ENCODE measurements at regions not wholly inside any gene's neighbourhood (a gene's known extent, or its start where the extent isn't known, plus 50 kb on each side); places are given as distances from the start of the nearest gene placed in this dataset.

- no peak for DNase-seq (ENCODE audit: low read depth in 1 of 2, low spot score in 1 of 2)
Observed at GRCh38 chr2:16167451-16167861, 227.1 kb downstream of the MYCN start.

- no peak for DNase-seq (ENCODE audit: low read depth in 1 of 2, low spot score in 1 of 2)
Observed at GRCh38 chr2:16166327-16166981, 226.1 kb downstream of the MYCN start.

GRCh38 chr2:16165518-16166326 is 225.4 kb downstream of the MYCN start:
- DNase-seq (ENCODE audit: low read depth in 1 of 2, low spot score in 1 of 2), result no peak

DNA sequence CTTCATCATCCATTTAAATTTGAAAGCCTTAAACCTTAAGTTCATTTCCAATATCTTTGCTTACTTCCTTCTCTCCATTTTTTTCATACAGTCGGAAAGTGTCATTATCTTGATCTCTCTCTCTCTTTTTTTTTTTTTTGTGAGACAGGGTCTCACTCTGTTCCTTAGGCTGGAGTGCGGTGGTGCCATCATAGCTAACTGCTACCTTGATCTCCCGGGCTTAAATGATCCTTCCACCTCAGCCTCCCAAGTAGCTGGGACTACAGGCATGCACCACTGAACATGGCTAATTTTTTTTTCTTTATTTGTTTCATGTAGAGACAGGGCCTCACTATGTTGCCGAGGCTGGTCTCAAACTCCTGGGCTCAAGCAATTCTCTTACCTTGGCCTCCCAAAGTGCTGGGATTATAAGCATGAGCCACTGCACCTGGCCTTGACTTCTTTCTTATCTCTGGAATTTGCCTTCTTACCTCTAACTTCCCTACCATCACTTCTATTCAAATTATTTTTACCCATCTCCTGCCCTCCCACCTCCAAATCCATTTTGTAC is 222.2 kb downstream of the MYCN start:
- no peak for DNase-seq (ENCODE audit: low read depth in 1 of 2, low spot score in 1 of 2)

DNA sequence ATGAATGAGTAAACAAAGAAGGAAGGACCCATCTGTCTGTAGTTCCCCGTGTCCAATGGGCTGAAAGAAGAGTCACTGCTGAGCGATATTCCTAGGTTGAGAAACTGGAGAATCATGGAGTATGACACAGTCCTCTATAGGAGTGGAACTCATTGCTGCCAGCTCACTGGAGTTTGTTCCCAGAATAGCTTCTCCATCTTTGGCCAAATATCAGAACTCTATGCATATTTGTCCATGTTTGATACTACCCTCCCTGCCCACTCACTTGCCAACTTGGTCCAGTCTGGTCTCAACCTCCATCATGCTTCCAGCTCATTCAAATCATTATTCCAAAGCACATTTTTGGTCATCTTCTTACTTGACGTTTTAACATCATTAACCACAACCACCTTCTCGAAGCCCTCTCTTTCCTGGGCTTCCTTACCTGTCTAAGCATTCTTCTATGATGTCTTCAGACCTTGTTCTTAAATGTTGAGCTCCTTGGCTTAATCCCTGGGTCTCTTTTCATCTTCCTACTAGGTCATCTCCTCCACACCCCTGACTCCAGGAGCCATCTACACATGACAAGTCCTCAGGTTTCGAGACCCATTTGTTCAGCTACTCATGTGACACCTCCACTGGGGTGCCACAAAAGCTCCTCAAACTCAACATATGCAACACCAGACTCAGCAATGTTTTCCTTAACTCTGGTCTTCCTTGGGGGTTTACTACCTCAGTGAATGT is 221.6 kb downstream of the MYCN start:
- DNase-seq (ENCODE audit: low read depth in 1 of 2, low spot score in 1 of 2), result no peak

DNA sequence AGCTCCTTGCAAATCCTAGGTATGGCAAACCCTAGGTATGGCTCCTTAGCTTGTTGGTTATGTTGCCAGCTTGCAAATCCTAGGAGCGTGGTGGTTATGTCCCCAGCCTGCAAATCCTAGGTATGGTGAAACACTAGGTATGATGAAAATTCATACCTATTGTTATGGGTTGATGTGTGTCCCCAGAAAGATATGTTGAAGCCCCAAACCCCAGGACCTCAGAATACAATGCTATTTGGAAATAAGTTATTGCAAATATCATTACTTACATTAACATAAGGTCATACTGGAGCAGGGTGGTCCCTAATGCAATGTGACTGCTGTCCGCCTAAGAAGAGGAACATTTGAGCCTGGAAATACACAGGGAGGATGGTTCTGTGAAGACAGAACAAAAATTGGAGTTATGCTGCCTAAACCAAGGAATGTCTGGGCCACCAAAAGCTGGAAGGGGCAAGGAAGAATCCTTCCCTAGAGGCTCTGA is 220.8 kb downstream of the MYCN start:
- no peak for DNase-seq (ENCODE audit: low read depth in 1 of 2, low spot score in 1 of 2)

GRCh38 chr2:16160281-16161084 is 220.1 kb downstream of the MYCN start:
- DNase-seq (ENCODE audit: low read depth in 1 of 2, low spot score in 1 of 2), result no peak

DNA sequence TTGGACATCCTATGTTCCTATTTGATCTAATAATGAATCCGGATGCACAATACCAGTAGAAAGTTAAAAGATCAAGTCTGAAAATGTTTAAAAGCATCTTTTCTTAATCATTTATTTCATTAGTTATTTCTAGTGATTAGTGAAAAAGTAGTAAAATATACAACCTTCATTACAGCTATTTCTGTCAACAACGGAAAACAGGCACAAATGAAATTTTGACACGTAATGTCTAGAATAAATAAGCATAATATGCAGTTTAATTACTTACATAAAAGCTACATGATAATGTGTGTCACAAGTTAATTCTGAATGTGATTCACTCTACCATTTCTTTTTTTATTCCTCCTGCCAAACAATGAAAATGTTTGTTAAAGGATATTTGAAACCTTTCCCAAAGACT is 216.1 kb downstream of the MYCN start:
- no peak for DNase-seq (ENCODE audit: low read depth in 1 of 2, low spot score in 1 of 2)

DNA sequence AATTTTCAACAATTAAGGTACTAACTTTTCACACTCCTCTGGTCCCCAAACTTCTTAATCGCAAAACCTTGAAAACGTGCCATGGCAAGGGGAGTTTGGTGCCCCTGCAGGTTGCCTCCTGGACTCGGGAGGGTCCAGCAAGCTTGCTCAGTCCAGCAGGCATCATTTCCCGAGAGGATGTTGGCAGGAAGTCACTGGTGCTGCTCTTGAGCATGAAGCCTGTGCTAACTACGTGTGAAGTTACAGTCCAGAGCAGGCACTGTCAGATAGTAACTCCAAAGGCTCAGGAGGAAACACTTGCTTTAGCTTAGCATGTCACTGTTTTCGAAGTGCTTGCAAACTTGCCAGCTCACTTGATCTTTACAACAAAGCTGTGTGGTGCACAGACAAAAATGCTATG is 215.4 kb downstream of the MYCN start:
- DNase-seq (ENCODE audit: low read depth in 1 of 2, low spot score in 1 of 2), result no peak

GRCh38 chr2:16155366-16155765 is 215.0 kb downstream of the MYCN start:
- DNase-seq (ENCODE audit: low read depth in 1 of 2, low spot score in 1 of 2), result no peak

- DNase-seq (ENCODE audit: low read depth in 1 of 2, low spot score in 1 of 2), result no peak
Observed at GRCh38 chr2:16154501-16155280, 214.3 kb downstream of the MYCN start.

GRCh38 chr2:16154061-16154460 is 213.7 kb downstream of the MYCN start:
- DNase-seq (ENCODE audit: low read depth in 1 of 2, low spot score in 1 of 2), result no peak

- no peak for DNase-seq (ENCODE audit: low read depth in 1 of 2, low spot score in 1 of 2)
Observed at GRCh38 chr2:16153754-16154035, 213.3 kb downstream of the MYCN start.

DNA sequence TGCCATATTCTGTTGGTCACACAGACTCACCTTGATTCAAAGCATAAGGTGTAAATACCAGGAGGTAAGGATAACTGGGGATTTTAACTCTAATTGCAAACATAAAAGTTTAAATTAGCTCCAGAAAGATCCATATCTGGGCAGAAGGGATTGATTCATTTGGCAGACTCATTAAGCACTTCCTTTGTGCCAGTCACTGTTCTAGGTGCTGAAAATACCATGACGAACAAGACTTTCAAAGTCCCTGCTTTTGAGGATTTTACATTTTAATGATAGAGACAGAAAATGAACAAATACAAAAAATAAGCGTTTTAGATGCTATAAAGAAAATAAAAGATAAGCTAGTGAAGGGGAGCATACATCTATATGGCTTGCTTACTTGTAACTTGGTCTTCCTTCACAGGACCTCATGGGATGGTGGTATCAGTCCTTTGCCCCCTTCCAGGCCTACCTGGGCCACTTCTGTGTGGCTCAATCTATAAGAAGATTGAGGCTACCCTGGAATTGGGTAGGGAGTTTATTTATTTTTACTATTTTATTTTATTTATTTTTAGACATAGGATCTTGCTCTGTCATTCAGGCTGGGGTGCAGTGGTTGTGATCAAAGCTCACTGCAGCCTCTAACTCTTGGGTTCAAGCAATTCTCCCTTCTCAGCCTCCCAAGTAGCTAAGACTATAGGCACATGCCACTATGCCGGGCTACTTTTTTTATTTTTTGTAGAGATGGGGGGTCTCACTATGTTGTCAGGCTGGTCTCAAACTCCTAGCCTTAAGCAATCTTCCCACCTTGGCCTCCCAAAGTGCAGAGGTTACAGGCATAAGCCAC is 212.8 kb downstream of the MYCN start:
- DNase-seq (ENCODE audit: low read depth in 1 of 2, low spot score in 1 of 2), result no peak

DNA sequence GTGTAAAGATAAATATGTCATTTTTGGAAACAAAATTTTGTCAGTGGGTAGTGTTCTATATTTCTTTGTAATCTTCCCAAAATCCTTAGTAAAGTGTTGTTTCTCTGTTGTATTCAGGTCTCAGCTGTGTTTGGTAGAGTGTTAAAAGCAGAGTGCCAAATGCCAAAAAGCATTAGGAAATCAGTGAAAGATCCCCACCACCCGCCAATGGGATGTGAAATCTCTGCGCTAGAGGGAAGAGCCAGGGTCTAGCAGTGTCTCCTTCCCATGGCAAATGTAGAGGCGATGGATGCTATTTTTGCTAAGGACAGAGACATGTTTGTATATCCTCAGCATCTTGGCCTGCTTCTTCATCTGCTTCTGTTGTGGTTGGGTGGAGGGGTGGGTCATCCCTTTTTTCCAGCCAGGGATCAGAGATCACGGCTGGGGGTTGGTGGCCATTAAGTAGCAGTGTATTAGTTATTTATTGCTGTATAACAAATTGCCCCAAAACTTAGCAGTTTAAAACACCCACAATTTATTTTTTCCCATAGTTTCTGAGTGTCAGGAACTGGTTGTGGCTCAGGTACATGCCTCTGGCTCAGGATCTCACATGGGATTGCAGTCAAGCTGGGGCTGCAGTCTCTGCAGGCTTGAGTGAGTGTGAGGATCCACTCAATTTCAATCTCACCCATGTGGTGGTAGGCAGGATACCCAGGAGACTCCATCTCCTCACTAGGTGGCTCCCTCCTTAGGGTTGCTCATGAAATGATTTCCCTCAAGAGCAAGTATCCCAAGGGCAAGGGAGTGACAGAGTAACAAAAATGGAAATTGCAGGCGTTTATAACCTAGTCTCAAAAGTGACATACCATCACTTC is 211.9 kb downstream of the MYCN start:
- DNase-seq (ENCODE audit: low read depth in 1 of 2, low spot score in 1 of 2), result no peak

DNA sequence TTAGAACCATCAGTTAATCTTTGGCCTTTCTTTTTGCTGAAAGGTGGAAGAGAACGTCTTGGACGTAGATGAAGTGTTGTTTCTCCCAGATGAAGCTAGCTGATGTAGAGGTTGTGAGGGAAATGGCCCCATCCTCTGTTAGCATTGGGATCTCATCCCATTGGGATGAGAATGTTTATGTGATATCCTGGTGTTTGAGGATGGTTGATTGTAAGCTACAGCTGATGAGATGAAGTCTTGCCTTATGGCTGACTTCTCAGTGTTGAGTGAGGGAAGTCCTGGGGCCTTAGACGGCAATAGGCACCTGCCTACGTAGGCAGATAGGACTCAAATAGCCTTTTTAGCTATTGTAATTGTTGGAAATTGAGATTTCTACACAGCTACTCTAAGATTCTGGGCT is 211.3 kb downstream of the MYCN start:
- DNase-seq (ENCODE audit: low read depth in 1 of 2, low spot score in 1 of 2), result no peak

- DNase-seq (ENCODE audit: low read depth in 1 of 2, low spot score in 1 of 2), result no peak
Observed at GRCh38 chr2:16151281-16151570, 210.9 kb downstream of the MYCN start.

- DNase-seq (ENCODE audit: low read depth in 1 of 2, low spot score in 1 of 2), result no peak
Observed at GRCh38 chr2:16150456-16151280, 210.3 kb downstream of the MYCN start.

Measured in activated T-helper 1 cell treated with anti-CD3 and anti-CD28 coated beads, Interleukin-2, amount 50 U/mL, for 16 hours (primary cell).